Small intestine (tissue), 7 donors: ENCODE measurements at regions not wholly inside any gene's neighbourhood (a gene's known extent, or its start where the extent isn't known, plus 50 kb on each side); places are given as distances from the start of the nearest gene placed in this dataset.
"Not testable (repeated sequence)": the region's sequence is repeated elsewhere in the genome, so short reads cannot be mapped to it uniquely, and the experiment has no call there.

Source experiments
- DNase-seq, 2 donors: peaks; one replicate each; pipeline versions ENCODE4 v3.0.0 to v3.0.0-alpha.2; 2013
- FAIRE-seq: peaks from 2 replicates; lab custom pipeline; 2012; peaks lifted over from hg19 to GRCh38; lab: Jason Lieb, UNC
- H3K27ac ChIP-seq, 3 donors: one replicate each; pipeline ENCODE4 v1.5.1; 2013; ENCODE audit warnings: low read length in 2 of 3, mild to moderate bottlenecking in 2 of 3, control low read depth in 1 of 3, inconsistent platforms in 1 of 3, low read depth in 1 of 3, moderate library complexity in 1 of 3
- H3K27me3 ChIP-seq, 3 donors: one replicate each; pipeline ENCODE4 v1.6.1; 2013; ENCODE audit warnings: low read length in 3 of 3, inconsistent platforms in 1 of 3; ENCODE audit not compliant: control insufficient read depth in 3 of 3, insufficient read depth in 3 of 3
- H3K36me3 ChIP-seq, 3 donors: one replicate each; pipeline ENCODE4 v1.6.1; 2013; ENCODE audit warnings: low read length in 3 of 3, inconsistent platforms in 1 of 3, low read depth in 1 of 3, mild to moderate bottlenecking in 1 of 3, moderate library complexity in 1 of 3; ENCODE audit not compliant: control insufficient read depth in 3 of 3, insufficient read depth in 2 of 3
- H3K4me1 ChIP-seq, 3 donors: one replicate each; pipeline ENCODE4 v1.6.1; 2013; ENCODE audit warnings: low read length in 2 of 3, inconsistent platforms in 1 of 3, low read depth in 1 of 3, mild to moderate bottlenecking in 1 of 3, moderate library complexity in 1 of 3; ENCODE audit not compliant: control insufficient read depth in 3 of 3, insufficient read depth in 2 of 3
- H3K4me3 ChIP-seq, 3 donors: one replicate each; pipeline ENCODE4 v1.5.1; 2013; ENCODE audit warnings: low read length in 3 of 3, control low read depth in 1 of 3, inconsistent platforms in 1 of 3, low read depth in 1 of 3, mild to moderate bottlenecking in 1 of 3, moderate library complexity in 1 of 3
- H3K9me3 ChIP-seq, 2 donors: one replicate each; pipeline ENCODE4 v1.6.1; 2013; ENCODE audit warnings: low read depth in 1 of 2, low read length in 1 of 2; ENCODE audit not compliant: control insufficient read depth in 2 of 2, insufficient read depth in 1 of 2
- WGBS, 3 donors: extraction: QIAGEN DNeasy Blood & Tissue Kit; methylation state at CpG; one replicate each; pipeline ENCODE4 v1.1.7; 2013; 5-methylcytosine and 5-hydroxymethylcytosine counted together
- donor health status: healthy with polysubstance abuse.
- donor health status: control.
- donor health status: control.
- donor health status: Bipolar disorder and iron deficiency.
- donor health status: healthy.

GRCh38 chr4:141473952-141474351 is 162.4 kb upstream of the IL15 start:
- no peak for FAIRE-seq
- no peak for DNase-seq
- no peak overlapping the region for H3K4me3 ChIP-seq

GRCh38 chr4:141480950-141481349 is 155.4 kb upstream of the IL15 start:
- no peaks in the 10 kb centered on the region for H3K27me3 ChIP-seq
- no peak overlapping the region for H3K4me3 ChIP-seq
- H3K4me1 ChIP-seq: no peaks in the 10 kb centered on the region
- DNase-seq: no peak
- FAIRE-seq: no peak
- H3K27ac ChIP-seq: no peak overlapping the region
- H3K9me3 ChIP-seq: peaks cover 0 to 22% of the 10 kb centered on the region in 2 donors
- H3K36me3 ChIP-seq: no peaks in the 10 kb centered on the region

More at GRCh38 chr4:141473952-141474351, 162.4 kb upstream of the IL15 start:
- Histone ChIP-seq H3K36me3 (no peaks in the 10 kb centered on the region), H3K27ac (no peak overlapping the region), H3K27me3 (no peaks in the 10 kb centered on the region), H3K9me3 (peaks cover 0 to 4% of the 10 kb centered on the region in 2 donors), H3K4me1 (no peaks in the 10 kb centered on the region)

- H3K4me3 ChIP-seq, H3K4me1 ChIP-seq, H3K36me3 ChIP-seq, FAIRE-seq, H3K27ac ChIP-seq, DNase-seq, H3K27me3 ChIP-seq: not testable (repeated sequence)
- 76 to 88% (median 84%) methylated on average over 12 of the region's 12 CpGs for WGBS, 3 donors
- H3K9me3 ChIP-seq: peaks cover 0 to 22% of the 10 kb centered on the region in 2 donors
Measured at GRCh38 chr4:141484298-141484697, 152.1 kb upstream of the IL15 start.

GRCh38 chr4:141486375-141486997 is 149.9 kb upstream of the IL15 start:
- H3K4me1 ChIP-seq: no peaks in the 10 kb centered on the region
- H3K9me3 ChIP-seq: peaks cover 0 to 20% of the 10 kb centered on the region in 2 donors
- 61 to 65% (median 63%) methylated on average over 4 of the region's 4 CpGs for WGBS, 3 donors
- H3K27ac ChIP-seq: no peak overlapping the region
- no peak for DNase-seq
- H3K27me3 ChIP-seq: no peaks in the 10 kb centered on the region
- H3K36me3 ChIP-seq: no peaks in the 10 kb centered on the region
- H3K4me3 ChIP-seq: no peak overlapping the region
- no peak for FAIRE-seq

- no peaks in the 10 kb centered on the region for H3K36me3 ChIP-seq
- no peak overlapping the region for H3K4me3 ChIP-seq
- no peaks in the 10 kb centered on the region for H3K27me3 ChIP-seq
- DNase-seq: no peak
- no peak overlapping the region for H3K27ac ChIP-seq
- H3K4me1 ChIP-seq: no peaks in the 10 kb centered on the region
- 67 to 76% (median 71%) methylated on average over 1 of the region's 1 CpG for WGBS, 3 donors
- FAIRE-seq: no peak
- no peaks in the 10 kb centered on the region for H3K9me3 ChIP-seq
Measured at GRCh38 chr4:141497627-141498026, 138.8 kb upstream of the IL15 start.

- H3K27me3 ChIP-seq: no peaks in the 10 kb centered on the region
- WGBS, 3 donors: 38 to 52% (median 40%) methylated on average over 3 of the region's 3 CpGs
Measured at GRCh38 chr4:141499261-141499853, 137.0 kb upstream of the IL15 start.

GRCh38 chr4:141501395-141501794 is 135.0 kb upstream of the IL15 start:
- H3K36me3 ChIP-seq: no peaks in the 10 kb centered on the region
- peaks cover 0 to 3% of the 10 kb centered on the region in 2 donors for H3K9me3 ChIP-seq
- no peaks in the 10 kb centered on the region for H3K4me1 ChIP-seq
- no peaks in the 10 kb centered on the region for H3K27me3 ChIP-seq
- H3K4me3 ChIP-seq: no peak overlapping the region
- DNase-seq (no peak), FAIRE-seq (no peak)
- WGBS, 3 donors: 81 to 91% (median 90%) methylated on average over 1 of the region's 1 CpG
- no peak overlapping the region for H3K27ac ChIP-seq

More at GRCh38 chr4:141499261-141499853, 137.0 kb upstream of the IL15 start:
- Histone ChIP-seq H3K4me1 (no peaks in the 10 kb centered on the region), H3K9me3 (peaks cover 0 to 3% of the 10 kb centered on the region in 2 donors), H3K4me3 (no peak overlapping the region), H3K36me3 (no peaks in the 10 kb centered on the region), H3K27ac (no peak overlapping the region)
- DNase-seq (no peak), FAIRE-seq (no peak)

- no peak for FAIRE-seq
- H3K9me3 ChIP-seq: peaks cover 0 to 3% of the 10 kb centered on the region in 2 donors
- no peak overlapping the region for H3K4me3 ChIP-seq
- no peaks in the 10 kb centered on the region for H3K27me3 ChIP-seq
- 76 to 83% (median 82%) methylated on average over 3 of the region's 3 CpGs for WGBS, 3 donors
- DNase-seq: no peak
- no peaks in the 10 kb centered on the region for H3K4me1 ChIP-seq
- H3K36me3 ChIP-seq: no peaks in the 10 kb centered on the region
- H3K27ac ChIP-seq: no peak overlapping the region
Measured at GRCh38 chr4:141501931-141502330, 134.5 kb upstream of the IL15 start.
